Ishikawa (cell line): ENCODE measurements at regions not wholly inside any gene's neighbourhood (a gene's known extent, or its start where the extent isn't known, plus 50 kb on each side); places are given as distances from the start of the nearest gene placed in this dataset.

Experiments
- CEBPB ChIP-seq: IDR thresholded peaks from 2 replicates; pipeline ENCODE4 v1.6.1; 2012
- CREB1 ChIP-seq: IDR thresholded peaks from 2 replicates; pipeline ENCODE4 v1.6.1; 2012; ENCODE audit warnings: low read depth
- EGR1 ChIP-seq: IDR thresholded peaks from 2 replicates; pipeline ENCODE4 v1.6.1; 2012
- EP300 ChIP-seq: IDR thresholded peaks from 2 replicates; pipeline ENCODE4 v1.6.1; 2012; ENCODE audit warnings: borderline replicate concordance
- FOXM1 ChIP-seq: IDR thresholded peaks from 2 replicates; pipeline ENCODE4 v1.6.1; 2012; ENCODE audit warnings: low read depth, borderline replicate concordance
- MAX ChIP-seq: IDR thresholded peaks from 2 replicates; pipeline ENCODE4 v1.6.1; 2012
- NFIC ChIP-seq: IDR thresholded peaks from 2 replicates; pipeline ENCODE4 v1.6.1; 2012
- RAD21 ChIP-seq: IDR thresholded peaks from 2 replicates; pipeline ENCODE4 v1.6.1; 2012; ENCODE audit warnings: low read depth
- TAF1 ChIP-seq: IDR thresholded peaks from 2 replicates; pipeline ENCODE4 v1.6.1; 2012; ENCODE audit warnings: low read depth, mild to moderate bottlenecking
- TCF12 ChIP-seq: IDR thresholded peaks from 2 replicates; pipeline ENCODE4 v1.6.1; 2012; ENCODE audit warnings: low read depth
- TEAD4 ChIP-seq: IDR thresholded peaks from 2 replicates; pipeline ENCODE4 v1.6.1; 2012
- USF1 ChIP-seq: IDR thresholded peaks from 2 replicates; pipeline ENCODE4 v1.6.1; 2012
- YY1 ChIP-seq: IDR thresholded peaks from 2 replicates; pipeline ENCODE4 v1.6.1; 2012; ENCODE audit warnings: low read depth
- ZBTB7A ChIP-seq: IDR thresholded peaks from 2 replicates; pipeline ENCODE4 v1.6.1; 2012; ENCODE audit warnings: low read depth
- TF ChIP-seq, protein P1 (sequence below): IDR thresholded peaks from 2 replicates; pipeline ENCODE4 v1.6.1; 2012; ENCODE audit warnings: low read depth, mild to moderate bottlenecking

DNA sequence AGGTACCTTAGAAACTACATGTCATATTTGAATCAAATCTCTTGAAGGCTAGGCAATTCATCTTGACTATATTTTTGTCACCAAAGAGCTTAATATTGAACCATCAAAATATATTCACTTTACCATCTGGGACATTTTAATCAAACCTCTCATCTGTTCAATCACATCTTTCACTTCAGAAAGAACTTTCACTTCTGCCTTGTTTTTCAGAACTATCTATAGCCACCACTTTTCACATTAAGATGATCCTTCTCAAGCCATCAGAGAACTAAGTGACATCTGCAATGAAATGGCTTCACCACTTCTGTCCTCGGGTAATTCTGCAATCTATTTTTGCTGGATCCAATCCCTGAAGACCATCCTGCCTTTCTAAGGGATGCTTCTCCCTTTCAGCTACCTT lies 57.8 kb downstream of the OR2B2 start:
- TF ChIP-seq EP300 (no peak), YY1 (no peak), USF1 (no peak), EGR1 (no peak), RAD21 (no peak), CEBPB (no peak), FOXM1 (no peak), TCF12 (no peak), NFIC (no peak), TAF1 (no peak), CREB1 (no peak), TEAD4 (no peak), ZBTB7A (no peak), MAX (no peak)
- TF ChIP-seq, protein P1, sequence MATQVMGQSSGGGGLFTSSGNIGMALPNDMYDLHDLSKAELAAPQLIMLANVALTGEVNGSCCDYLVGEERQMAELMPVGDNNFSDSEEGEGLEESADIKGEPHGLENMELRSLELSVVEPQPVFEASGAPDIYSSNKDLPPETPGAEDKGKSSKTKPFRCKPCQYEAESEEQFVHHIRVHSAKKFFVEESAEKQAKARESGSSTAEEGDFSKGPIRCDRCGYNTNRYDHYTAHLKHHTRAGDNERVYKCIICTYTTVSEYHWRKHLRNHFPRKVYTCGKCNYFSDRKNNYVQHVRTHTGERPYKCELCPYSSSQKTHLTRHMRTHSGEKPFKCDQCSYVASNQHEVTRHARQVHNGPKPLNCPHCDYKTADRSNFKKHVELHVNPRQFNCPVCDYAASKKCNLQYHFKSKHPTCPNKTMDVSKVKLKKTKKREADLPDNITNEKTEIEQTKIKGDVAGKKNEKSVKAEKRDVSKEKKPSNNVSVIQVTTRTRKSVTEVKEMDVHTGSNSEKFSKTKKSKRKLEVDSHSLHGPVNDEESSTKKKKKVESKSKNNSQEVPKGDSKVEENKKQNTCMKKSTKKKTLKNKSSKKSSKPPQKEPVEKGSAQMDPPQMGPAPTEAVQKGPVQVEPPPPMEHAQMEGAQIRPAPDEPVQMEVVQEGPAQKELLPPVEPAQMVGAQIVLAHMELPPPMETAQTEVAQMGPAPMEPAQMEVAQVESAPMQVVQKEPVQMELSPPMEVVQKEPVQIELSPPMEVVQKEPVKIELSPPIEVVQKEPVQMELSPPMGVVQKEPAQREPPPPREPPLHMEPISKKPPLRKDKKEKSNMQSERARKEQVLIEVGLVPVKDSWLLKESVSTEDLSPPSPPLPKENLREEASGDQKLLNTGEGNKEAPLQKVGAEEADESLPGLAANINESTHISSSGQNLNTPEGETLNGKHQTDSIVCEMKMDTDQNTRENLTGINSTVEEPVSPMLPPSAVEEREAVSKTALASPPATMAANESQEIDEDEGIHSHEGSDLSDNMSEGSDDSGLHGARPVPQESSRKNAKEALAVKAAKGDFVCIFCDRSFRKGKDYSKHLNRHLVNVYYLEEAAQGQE = no peak

GRCh38 chr6:27851440-27851839 lies 60.8 kb downstream of the OR2B2 start:
- TF ChIP-seq CEBPB = no peak
- no peak for TF ChIP-seq CREB1
- TF ChIP-seq ZBTB7A = no peak
- TF ChIP-seq, protein P1 = no peak
- no peak for TF ChIP-seq TAF1
- TF ChIP-seq YY1 = no peak
- TF ChIP-seq EGR1 = no peak
- no peak for TF ChIP-seq NFIC
- TF ChIP-seq EP300 = no peak
- no peak for TF ChIP-seq MAX
- no peak for TF ChIP-seq RAD21

GRCh38 chr6:27847706-27848105 lies 64.5 kb downstream of the OR2B2 start:
- TF ChIP-seq EP300 (no peak), MAX (no peak), CEBPB (no peak), CREB1 (no peak), NFIC (no peak), USF1 (no peak), TAF1 (no peak), EGR1 (no peak), TEAD4 (no peak), FOXM1 (no peak), ZBTB7A (no peak), YY1 (no peak), RAD21 (no peak)
- TF ChIP-seq, protein P1 = no peak

DNA sequence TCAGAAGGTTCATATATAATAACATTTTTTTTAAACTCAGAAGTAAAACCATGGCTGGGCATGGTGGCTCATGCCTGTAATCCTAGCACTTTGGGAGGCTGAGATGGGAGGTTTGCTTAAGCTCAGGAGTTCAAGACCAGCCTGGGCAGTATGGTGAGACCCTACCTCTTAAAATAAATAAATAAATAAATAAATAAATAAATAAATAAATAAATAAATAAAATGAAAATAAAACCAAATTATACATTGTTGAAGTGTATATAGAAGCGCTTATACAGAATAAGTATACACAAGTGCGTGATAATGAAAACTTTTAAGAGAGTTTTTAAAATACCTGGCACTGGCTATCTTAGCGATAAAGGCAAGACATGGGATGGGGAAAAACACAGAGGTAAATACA lies 71.6 kb downstream of the OR2B2 start:
- no peak for TF ChIP-seq NFIC
- TF ChIP-seq TEAD4 = no peak
- no peak for TF ChIP-seq CREB1
- TF ChIP-seq TCF12 = no peak
- TF ChIP-seq, protein P1 = no peak
- TF ChIP-seq EGR1 = no peak
- no peak for TF ChIP-seq YY1
- TF ChIP-seq MAX = no peak
- TF ChIP-seq USF1 = no peak
- TF ChIP-seq ZBTB7A = no peak
